ENCODE measurements at regions not wholly inside any gene's neighbourhood (a gene's known extent, or its start where the extent isn't known, plus 50 kb on each side); places are given as distances from the start of the nearest gene placed in this dataset.
A peak's percentile ranks its signal among the peaks of the same experiment; 100 is the strongest.

GRCh38 chr7:51430480-51431086 is 114.0 kb upstream of the COBL start:
- TF ChIP-seq CTCF (IDR thresholded peaks at IDR 0.05), result peak in 2 of 3 donors; percentile 60 to 66
- TF ChIP-seq POLR2AphosphoS5 (IDR thresholded peaks at IDR 0.05), result no peak
- TF ChIP-seq POLR2A (IDR thresholded peaks at IDR 0.05), result no peak

Data from breast epithelium (tissue), 3 donors.